Stimulated activated CD4-positive, alpha-beta T cell treated with anti-CD3 and anti-CD28 coated beads, Interleukin-4, amount 100 ng/mL, for 48 hours (primary cell): ENCODE measurements at regions not wholly inside any gene's neighbourhood (a gene's known extent, or its start where the extent isn't known, plus 50 kb on each side); places are given as distances from the start of the nearest gene placed in this dataset.
"Not testable (repeated sequence)": the region's sequence is repeated elsewhere in the genome, so short reads cannot be mapped to it uniquely, and the experiment has no call there.

ENCODE experiments used
- DNase-seq, 2 donors: peaks; one replicate each; pipeline ENCODE4 v3.0.0-alpha.2; 2020; ENCODE audit warnings: low read depth in 2 of 2

DNA sequence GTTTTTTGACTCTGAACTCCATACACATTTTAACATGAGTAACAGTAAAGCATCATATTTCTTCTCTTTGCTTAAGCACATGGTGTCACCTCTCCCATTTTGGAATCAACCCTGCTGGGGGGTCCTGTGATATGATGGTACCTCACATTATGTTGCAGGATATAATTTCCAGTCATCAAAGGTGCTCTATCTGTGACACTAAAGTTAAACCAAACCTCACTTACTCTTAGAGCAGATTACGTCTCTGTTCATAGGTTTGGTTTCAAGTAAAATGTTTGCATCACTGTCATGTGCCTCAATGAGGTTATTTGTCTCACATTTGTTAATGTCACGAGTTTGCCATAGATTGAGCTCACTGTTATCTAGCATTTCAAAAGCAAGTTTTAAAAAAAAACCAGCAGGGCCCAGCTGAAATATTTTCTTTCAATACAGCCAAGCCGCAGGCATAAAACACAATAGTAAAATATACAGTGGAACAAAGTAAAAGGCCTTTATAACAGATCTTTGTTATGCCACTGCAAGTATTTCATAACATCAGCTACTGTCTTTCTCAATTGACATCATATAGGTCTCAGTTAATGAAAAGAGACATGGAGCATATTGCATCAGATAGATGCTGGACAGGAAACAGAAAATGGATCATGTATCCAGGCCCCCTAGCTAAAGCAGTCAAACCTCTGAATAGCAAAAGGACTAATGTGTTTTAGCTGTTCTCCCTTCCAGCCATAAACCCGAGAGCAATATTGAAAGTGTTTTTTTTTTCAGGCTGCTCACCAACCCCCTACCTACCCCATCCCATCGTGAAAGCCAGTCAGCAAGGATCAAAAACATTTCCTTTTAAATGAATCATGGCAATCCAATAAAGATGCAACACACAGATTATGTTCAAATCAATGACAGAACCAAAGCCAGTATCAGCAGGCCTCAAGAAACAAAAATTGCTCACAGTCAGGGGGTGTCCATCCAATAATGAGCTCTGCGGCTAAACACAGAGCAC, 182.1 kb upstream of the ITGA1 start:
- DNase-seq, result no peak

GRCh38 chr5:52607227-52607824, 180.4 kb upstream of the ITGA1 start:
- DNase-seq, result no peak

GRCh38 chr5:52620315-52620714, 167.4 kb upstream of the ITGA1 start:
- no peak for DNase-seq

DNA sequence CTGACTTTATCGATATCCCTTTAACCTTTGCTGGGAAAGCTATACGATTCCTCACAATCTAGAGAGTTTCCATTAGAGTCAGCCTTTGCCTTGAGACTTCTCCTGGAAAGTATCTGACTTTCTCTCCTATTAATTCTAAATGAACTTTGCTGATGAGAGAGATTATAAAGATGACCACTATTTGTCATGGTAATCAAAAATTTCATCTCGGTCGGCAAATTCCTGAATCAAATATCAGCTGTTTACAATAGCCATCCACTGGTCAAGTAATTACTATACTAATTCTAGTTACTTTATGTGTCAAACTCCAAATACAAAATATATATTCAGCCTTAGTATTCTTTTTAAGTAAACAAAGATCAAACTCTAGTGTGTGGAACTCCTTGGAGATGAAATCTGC, 164.4 kb upstream of the ITGA1 start:
- DNase-seq, result no peak

DNA sequence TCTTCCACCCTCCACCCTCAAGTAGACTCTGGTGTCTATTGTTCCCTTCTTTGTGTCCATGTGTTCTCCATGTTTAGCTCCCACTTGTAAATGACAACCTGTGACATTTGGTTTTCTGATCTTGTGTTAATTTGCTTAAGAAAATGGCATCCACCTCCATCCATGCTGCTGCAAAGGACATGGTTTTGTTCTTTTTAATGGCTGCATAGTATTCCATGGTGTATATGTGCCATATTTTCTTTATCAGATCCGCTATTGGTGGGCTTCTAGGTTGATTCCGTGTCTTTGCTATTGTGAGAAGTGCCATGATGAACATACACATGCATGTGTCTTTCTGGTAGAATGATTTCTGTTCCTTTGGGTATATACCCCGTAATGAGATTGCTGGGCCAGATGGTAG, 163.4 kb upstream of the ITGA1 start:
- DNase-seq, result no peak

- no peak for DNase-seq
Measured at GRCh38 chr5:52626312-52626711, 161.4 kb upstream of the ITGA1 start.

DNA sequence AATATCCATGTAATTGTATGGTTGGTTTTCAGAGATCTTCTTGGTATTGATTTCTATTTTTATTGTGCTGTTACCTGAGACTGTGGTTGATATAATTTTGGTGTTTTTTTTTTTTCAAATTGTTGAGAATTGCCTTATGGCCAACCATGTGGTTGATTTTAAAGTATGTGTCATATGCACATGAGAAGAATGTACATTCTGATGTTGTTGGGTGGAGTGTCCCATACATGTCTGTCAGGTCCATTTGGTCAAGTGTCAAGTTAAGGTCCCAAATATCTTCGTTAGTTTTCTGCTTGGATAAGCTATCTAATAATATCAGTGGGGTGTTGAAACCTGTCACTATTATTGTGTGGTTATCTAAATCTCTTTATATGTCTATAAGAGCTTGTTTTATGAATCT, 160.0 kb upstream of the ITGA1 start:
- DNase-seq, result no peak

DNA sequence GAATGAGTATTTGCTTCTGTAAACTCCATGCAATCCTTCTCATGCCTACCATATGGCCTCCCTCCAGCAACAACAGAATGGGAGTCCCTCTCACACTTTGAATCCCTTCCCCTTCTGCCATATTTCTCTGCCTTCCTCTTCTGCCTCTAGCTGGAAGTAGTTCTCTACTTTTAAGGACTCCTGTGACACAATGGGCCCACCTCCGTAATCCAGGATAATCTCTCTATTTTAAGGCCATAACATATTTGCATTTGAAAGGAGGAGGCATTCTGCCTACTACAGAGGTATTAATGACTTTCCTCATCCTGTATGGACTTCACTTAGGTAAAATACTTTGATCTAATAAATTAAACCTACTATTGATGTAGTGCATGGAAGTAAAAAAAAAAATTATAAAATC, 155.4 kb upstream of the ITGA1 start:
- DNase-seq, result no peak

- DNase-seq, result not testable (repeated sequence)
Measured at GRCh38 chr5:52634171-52634570, 153.5 kb upstream of the ITGA1 start.

- no peak for DNase-seq
Measured at GRCh38 chr5:52638732-52639131, 149.0 kb upstream of the ITGA1 start.

GRCh38 chr5:52648726-52649125, 139.0 kb upstream of the ITGA1 start:
- no peak for DNase-seq

GRCh38 chr5:52655163-52655562, 132.6 kb upstream of the ITGA1 start:
- no peak for DNase-seq

GRCh38 chr5:52656569-52657246, 131.0 kb upstream of the ITGA1 start:
- no peak for DNase-seq

DNA sequence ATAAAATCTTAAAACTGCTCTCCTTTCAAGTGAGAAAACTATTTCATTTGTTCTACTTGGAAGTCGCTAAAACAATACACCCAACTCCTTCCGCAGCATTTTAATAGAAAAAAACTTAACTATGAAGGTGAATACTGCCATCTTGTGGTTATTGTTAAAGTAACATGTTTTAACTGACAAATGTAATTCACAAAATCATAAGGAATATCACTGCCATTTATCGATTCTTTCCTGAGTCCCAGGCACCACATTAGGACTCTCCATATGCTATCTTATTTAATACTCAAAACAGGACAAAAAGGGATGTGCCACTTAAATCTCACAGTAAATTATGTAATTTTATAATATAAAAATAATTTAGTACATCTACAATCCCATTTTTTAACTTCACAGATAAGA, 130.5 kb upstream of the ITGA1 start:
- DNase-seq, result no peak

GRCh38 chr5:52658246-52658645, 129.5 kb upstream of the ITGA1 start:
- DNase-seq, result no peak

DNA sequence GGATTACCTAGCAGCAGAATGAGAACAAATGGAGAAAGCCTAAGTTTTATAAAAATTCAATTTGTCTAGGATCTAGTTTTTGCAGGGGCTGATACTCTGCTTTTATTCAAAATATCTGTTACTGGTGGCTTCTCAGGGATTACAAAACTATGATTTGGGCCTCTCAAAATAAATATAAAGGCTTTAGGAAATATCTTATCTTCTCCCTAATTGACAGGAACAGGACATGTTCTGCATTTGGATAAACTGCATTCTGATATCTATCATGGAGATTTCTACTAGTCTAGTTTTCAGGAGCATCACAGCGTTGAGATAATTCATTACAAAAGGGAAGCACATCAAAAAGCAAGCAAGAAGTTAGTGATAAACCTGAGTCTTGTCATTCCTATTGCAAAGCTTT, 127.1 kb upstream of the ITGA1 start:
- no peak for DNase-seq

DNA sequence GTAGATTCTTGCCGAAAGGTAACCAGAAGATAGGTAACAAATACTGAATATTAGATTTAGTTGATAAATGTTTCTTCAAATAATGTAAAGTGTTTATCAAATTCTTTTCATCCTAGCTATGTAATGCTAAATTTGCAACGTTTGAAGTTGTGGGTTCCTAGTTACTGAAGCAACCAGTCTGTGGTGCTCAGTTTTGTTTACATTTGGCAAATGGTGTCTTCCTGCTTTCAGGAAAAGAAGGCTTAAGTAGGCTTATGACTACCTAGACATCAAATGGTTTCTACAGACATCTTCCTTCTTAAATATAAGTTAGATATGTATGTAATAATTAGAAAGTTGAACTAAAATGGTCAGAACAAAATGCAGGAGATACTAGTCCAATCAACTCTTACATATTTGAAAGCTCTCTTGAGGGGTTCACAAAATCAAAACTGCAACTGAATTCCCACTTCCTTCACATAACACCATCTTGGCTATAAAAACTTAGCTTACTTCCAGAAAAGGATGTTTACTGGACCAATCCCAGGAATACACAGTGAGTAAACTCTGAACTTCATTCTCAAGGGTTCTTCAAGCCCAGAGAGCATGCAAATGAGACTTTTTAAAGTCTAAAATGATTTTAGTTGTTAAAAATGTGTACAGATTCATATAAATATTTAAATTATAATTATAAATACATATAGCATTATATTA, 125.7 kb upstream of the ITGA1 start:
- no peak for DNase-seq

DNA sequence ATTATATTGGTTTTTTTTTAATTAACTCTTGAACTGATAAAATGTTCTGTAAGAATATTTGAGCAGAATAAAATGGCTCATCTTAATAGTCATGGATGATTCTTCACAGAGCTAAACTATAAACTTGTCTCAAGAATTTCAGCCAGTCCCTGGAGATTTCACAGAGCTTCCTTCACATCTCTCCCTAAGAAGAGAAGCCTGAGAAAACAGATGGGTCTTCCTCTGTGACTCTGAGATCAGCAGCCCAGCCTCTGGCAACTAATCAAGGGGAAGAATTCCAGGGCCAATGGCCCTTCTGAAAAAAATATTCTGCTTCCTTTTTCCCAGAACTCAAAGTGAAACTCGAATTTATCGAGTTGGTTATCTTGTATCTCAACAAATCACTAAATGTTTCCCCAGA, 122.2 kb upstream of the ITGA1 start:
- no peak for DNase-seq

DNA sequence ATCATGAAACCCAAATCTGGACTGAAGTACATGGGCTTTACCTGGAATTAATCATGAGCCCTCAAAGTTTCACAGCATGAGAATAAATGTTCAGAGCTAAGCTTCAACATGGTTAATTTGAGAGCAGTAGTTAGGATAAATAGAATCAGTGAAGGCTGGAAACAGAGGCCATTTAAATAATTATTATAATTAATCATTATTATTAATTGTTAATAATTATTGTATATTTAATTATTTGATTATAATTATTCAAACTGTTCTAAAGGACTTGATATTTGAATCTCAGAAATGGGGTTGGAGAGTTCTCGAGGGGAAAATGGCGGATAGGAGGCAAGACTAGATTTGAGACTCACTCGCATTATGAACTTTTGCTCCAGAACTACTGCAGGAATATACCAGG, 119.6 kb upstream of the ITGA1 start:
- no peak for DNase-seq

- no peak for DNase-seq
Measured at GRCh38 chr5:52668544-52669185, 119.1 kb upstream of the ITGA1 start.

DNA sequence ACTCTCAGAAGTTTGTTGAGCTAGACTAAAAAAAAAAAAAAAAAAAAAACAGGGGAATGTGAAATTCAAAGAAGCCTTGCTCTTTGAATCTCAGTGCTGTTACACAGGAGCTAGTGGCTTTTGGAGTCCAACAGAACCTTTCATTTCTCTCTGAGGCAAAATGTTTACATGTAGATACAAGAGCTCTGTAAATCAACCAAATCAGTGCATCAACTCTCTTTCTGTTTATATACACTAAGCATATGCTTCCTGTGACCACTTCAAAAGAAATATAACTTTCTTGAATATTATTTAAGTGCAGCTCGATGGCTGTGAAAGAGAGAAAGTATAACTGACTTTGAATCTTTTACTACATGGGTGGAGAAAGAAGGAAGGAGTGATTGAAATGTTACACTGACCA, 115.3 kb upstream of the ITGA1 start:
- DNase-seq, result no peak

DNA sequence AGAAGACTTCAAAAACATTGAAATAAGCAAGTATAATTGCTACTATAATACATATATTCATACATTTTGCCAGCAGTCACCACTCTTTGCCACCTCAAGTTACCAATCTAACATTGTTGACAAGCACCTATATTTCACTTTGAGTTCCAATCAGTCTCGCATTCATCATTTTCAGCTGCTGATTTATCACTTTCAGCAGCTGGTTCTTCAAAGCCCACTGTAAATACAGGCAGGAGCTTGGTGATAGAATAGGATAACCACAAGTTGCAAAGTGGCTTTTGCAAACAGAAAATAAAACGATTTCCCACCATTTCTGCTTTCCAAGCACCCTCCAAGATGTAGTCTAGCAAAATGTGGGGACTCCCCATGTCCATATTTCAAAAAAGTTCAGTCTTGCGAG, 114.2 kb upstream of the ITGA1 start:
- no peak for DNase-seq
